ENCODE measurements at regions not wholly inside any gene's neighbourhood (a gene's known extent, or its start where the extent isn't known, plus 50 kb on each side); places are given as distances from the start of the nearest gene placed in this dataset.
"Not testable (repeated sequence)": the region's sequence is repeated elsewhere in the genome, so short reads cannot be mapped to it uniquely, and the experiment has no call there.

GRCh38 chr2:153268941-153269461, 209.6 kb downstream of the RPRM start:
- no peaks in the 10 kb centered on the region for H3K36me3 ChIP-seq (ENCODE audit: low read length)
- no peaks in the 10 kb centered on the region for H3K79me2 ChIP-seq (ENCODE audit: insufficient read depth, low read length)
- no peak overlapping the region for H3K4me3 ChIP-seq (ENCODE audit: insufficient read depth, low read length, poor library complexity, severe bottlenecking)
- H3F3A ChIP-seq (ENCODE audit: insufficient read depth), result no peaks in the 10 kb centered on the region
- no peak overlapping the region for H3K4me2 ChIP-seq (ENCODE audit: low read depth, low read length, poor library complexity, severe bottlenecking)
- no peak overlapping the region for H3K27ac ChIP-seq (ENCODE audit: low read depth, low read length)
- no peaks in the 10 kb centered on the region for H4K20me1 ChIP-seq (ENCODE audit: low read depth, low read length)
- H3K9me3 ChIP-seq (ENCODE audit: insufficient read depth, low read length), result no peaks in the 10 kb centered on the region
- TF ChIP-seq CTCF (IDR thresholded peaks at IDR 0.05; ENCODE audit: insufficient read depth, low read length, poor library complexity, severe bottlenecking) (no peak), EZH2phosphoT487 (conservative IDR thresholded peaks at IDR 0.05; ENCODE audit: low read length) (no peak)
- no peak overlapping the region for H2AFZ ChIP-seq (ENCODE audit: low read depth, low read length, severe bottlenecking)
- H3K27me3 ChIP-seq (ENCODE audit: low read length), result no peaks in the 10 kb centered on the region
- no peak overlapping the region for H3K9ac ChIP-seq (ENCODE audit: low read length)
- H3K9me2 ChIP-seq (replicated peaks; ENCODE audit: insufficient read depth, low read length), result no peaks in the 10 kb centered on the region

GRCh38 chr2:153256876-153257275, 221.7 kb downstream of the RPRM start:
- H2AFZ ChIP-seq (ENCODE audit: low read depth, low read length, severe bottlenecking); H3K36me3 ChIP-seq (ENCODE audit: low read length); H3K27ac ChIP-seq (ENCODE audit: low read depth, low read length); H3K79me2 ChIP-seq (ENCODE audit: insufficient read depth, low read length); H3K9ac ChIP-seq (ENCODE audit: low read length); H3K4me2 ChIP-seq (ENCODE audit: low read depth, low read length, poor library complexity, severe bottlenecking); H3K9me2 ChIP-seq (replicated peaks; ENCODE audit: insufficient read depth, low read length); H3K4me3 ChIP-seq (ENCODE audit: insufficient read depth, low read length, poor library complexity, severe bottlenecking); H3F3A ChIP-seq (ENCODE audit: insufficient read depth); H3K9me3 ChIP-seq (ENCODE audit: insufficient read depth, low read length); H4K20me1 ChIP-seq (ENCODE audit: low read depth, low read length); H3K27me3 ChIP-seq (ENCODE audit: low read length): not testable (repeated sequence)

- not testable (repeated sequence) for H3K36me3 ChIP-seq (ENCODE audit: low read length)
Measured at GRCh38 chr2:153246636-153247035, 231.9 kb downstream of the RPRM start.

GRCh38 chr2:153235516-153235915, 243.0 kb downstream of the RPRM start:
- no peak overlapping the region for H3K4me3 ChIP-seq (ENCODE audit: insufficient read depth, low read length, poor library complexity, severe bottlenecking)
- no peaks in the 10 kb centered on the region for H3K36me3 ChIP-seq (ENCODE audit: low read length)
- no peaks in the 10 kb centered on the region for H3K27me3 ChIP-seq (ENCODE audit: low read length)
- H3F3A ChIP-seq (ENCODE audit: insufficient read depth), result no peaks in the 10 kb centered on the region
- H3K79me2 ChIP-seq (ENCODE audit: insufficient read depth, low read length), result no peaks in the 10 kb centered on the region
- no peaks in the 10 kb centered on the region for H3K9me3 ChIP-seq (ENCODE audit: insufficient read depth, low read length)
- H4K20me1 ChIP-seq (ENCODE audit: low read depth, low read length), result no peaks in the 10 kb centered on the region
- H3K9me2 ChIP-seq (replicated peaks; ENCODE audit: insufficient read depth, low read length), result no peaks in the 10 kb centered on the region
- TF ChIP-seq CTCF (IDR thresholded peaks at IDR 0.05; ENCODE audit: insufficient read depth, low read length, poor library complexity, severe bottlenecking), result no peak
- TF ChIP-seq EZH2phosphoT487 (conservative IDR thresholded peaks at IDR 0.05; ENCODE audit: low read length), result no peak
- H3K9ac ChIP-seq (ENCODE audit: low read length), result no peak overlapping the region
- H3K4me2 ChIP-seq (ENCODE audit: low read depth, low read length, poor library complexity, severe bottlenecking), result no peak overlapping the region
- no peak overlapping the region for H3K27ac ChIP-seq (ENCODE audit: low read depth, low read length)
- H2AFZ ChIP-seq (ENCODE audit: low read depth, low read length, severe bottlenecking), result no peak overlapping the region

More at GRCh38 chr2:153246636-153247035, 231.9 kb downstream of the RPRM start:
- not testable (repeated sequence) for H3K9me2 ChIP-seq (replicated peaks; ENCODE audit: insufficient read depth, low read length); H3K9ac ChIP-seq (ENCODE audit: low read length); H3K4me2 ChIP-seq (ENCODE audit: low read depth, low read length, poor library complexity, severe bottlenecking); H3K27ac ChIP-seq (ENCODE audit: low read depth, low read length); H3K27me3 ChIP-seq (ENCODE audit: low read length); H4K20me1 ChIP-seq (ENCODE audit: low read depth, low read length); H2AFZ ChIP-seq (ENCODE audit: low read depth, low read length, severe bottlenecking); H3F3A ChIP-seq (ENCODE audit: insufficient read depth); H3K4me3 ChIP-seq (ENCODE audit: insufficient read depth, low read length, poor library complexity, severe bottlenecking); H3K9me3 ChIP-seq (ENCODE audit: insufficient read depth, low read length); H3K79me2 ChIP-seq (ENCODE audit: insufficient read depth, low read length)

All from SU-DHL-6 (cell line).